Vagina (tissue), 2 donors: ENCODE measurements at regions not wholly inside any gene's neighbourhood (a gene's known extent, or its start where the extent isn't known, plus 50 kb on each side); places are given as distances from the start of the nearest gene placed in this dataset.

Experiments
- DNase-seq, 2 donors: peaks; one replicate each; pipeline ENCODE4 v3.0.0-alpha.2; 2017; ENCODE audit errors: extremely low spot score in 2 of 2
- H3K27ac ChIP-seq: fragments of 200-600 bp; sonication (generic); one replicate; pipeline ENCODE4 v1.5.1; 2019
- H3K27me3 ChIP-seq: fragments of 200-600 bp; sonication (generic); one replicate; pipeline ENCODE4 v1.5.1; 2019
- H3K36me3 ChIP-seq, 2 donors: fragments of 200-600 bp; sonication (generic); one replicate each; pipeline ENCODE4 v1.5.1; 2017 to 2019
- H3K4me1 ChIP-seq: fragments of 200-600 bp; sonication (generic); one replicate; pipeline ENCODE4 v1.5.1; 2019
- H3K4me3 ChIP-seq, 2 donors: fragments of 200-600 bp; sonication (generic); 1 replicate in 1 of 2; 2 replicates in 1 of 2; pipeline ENCODE4 v1.5.1; 2016 to 2019
- H3K9me3 ChIP-seq: fragments of 200-600 bp; sonication (generic); one replicate; pipeline ENCODE4 v1.5.1; 2019
- CTCF ChIP-seq, 3 experiments: fragments of 450-650 bp in 2 of 3; fragments of 200-600 bp in 1 of 3; sonication (generic) in 1 of 3; IDR thresholded peaks; one replicate each; pipeline ENCODE4 v1.5.1; 2017 to 2019; ENCODE audit warnings: antibody characterized with exemption in 3 of 3, mild to moderate bottlenecking in 2 of 3, moderate library complexity in 2 of 3
- POLR2A ChIP-seq, 2 donors: fragments of 450-650 bp; IDR thresholded peaks; one replicate each; pipeline ENCODE4 v1.6.1; 2017; ENCODE audit warnings: antibody characterized with exemption in 2 of 2, mild to moderate bottlenecking in 2 of 2, moderate library complexity in 2 of 2
- POLR2AphosphoS5 ChIP-seq, 2 donors: sonication (generic); formaldehyde crosslinking; IDR thresholded peaks; one replicate each; pipeline ENCODE4 v1.9.0; 2017; ENCODE audit warnings: antibody characterized with exemption in 2 of 2, mild to moderate bottlenecking in 2 of 2, low read depth in 1 of 2; ENCODE audit not compliant: insufficient read depth in 1 of 2
- intact Hi-C: fragments of 100-400 bp; cut with DNase I; formaldehyde crosslinking; loops from one replicate; pipeline ENCODE4 v1.15.1; 2023

- H3K27ac ChIP-seq, result no peak overlapping the region
- H3K36me3 ChIP-seq, result no peaks in the 10 kb centered on the region
- no peaks in the 10 kb centered on the region for H3K27me3 ChIP-seq
- H3K4me3 ChIP-seq, result no peak overlapping the region
- no peaks in the 10 kb centered on the region for H3K4me1 ChIP-seq
- no peaks in the 10 kb centered on the region for H3K9me3 ChIP-seq
- TF ChIP-seq POLR2A (IDR thresholded peaks at IDR 0.05), result no peak
- TF ChIP-seq CTCF (IDR thresholded peaks at IDR 0.05), result no peak
- no peak for TF ChIP-seq POLR2AphosphoS5 (IDR thresholded peaks at IDR 0.05; ENCODE audit: insufficient read depth in 1 of 2, low read depth in 1 of 2)
- DNase-seq, result no peak
- intact Hi-C loops, result no loop called here
These were observed 126.7 kb upstream of the CSF3R start for GRCh38 chr1:36609241-36610027.

GRCh38 chr1:36608272-36608671 is 125.6 kb upstream of the CSF3R start:
- no peaks in the 10 kb centered on the region for H3K36me3 ChIP-seq

GRCh38 chr1:36607263-36607651 is 124.5 kb upstream of the CSF3R start:
- H3K4me1 ChIP-seq, result no peaks in the 10 kb centered on the region
- DNase-seq, result no peak
- H3K27me3 ChIP-seq, result no peaks in the 10 kb centered on the region
- no peak overlapping the region for H3K4me3 ChIP-seq
- intact Hi-C loops, result no loop called here
- no peak overlapping the region for H3K27ac ChIP-seq
- no peaks in the 10 kb centered on the region for H3K36me3 ChIP-seq
- TF ChIP-seq POLR2A (IDR thresholded peaks at IDR 0.05), result no peak
- TF ChIP-seq CTCF (IDR thresholded peaks at IDR 0.05), result no peak
- no peak for TF ChIP-seq POLR2AphosphoS5 (IDR thresholded peaks at IDR 0.05; ENCODE audit: insufficient read depth in 1 of 2, low read depth in 1 of 2)
- H3K9me3 ChIP-seq, result no peaks in the 10 kb centered on the region

More at GRCh38 chr1:36608272-36608671, 125.6 kb upstream of the CSF3R start:
- Histone ChIP-seq H3K9me3 (no peaks in the 10 kb centered on the region), H3K4me1 (no peaks in the 10 kb centered on the region), H3K27me3 (no peaks in the 10 kb centered on the region), H3K27ac (no peak overlapping the region), H3K4me3 (no peak overlapping the region)
- DNase-seq, result no peak
- intact Hi-C loops, result no loop called here
- TF ChIP-seq CTCF (IDR thresholded peaks at IDR 0.05), result no peak
- no peak for TF ChIP-seq POLR2AphosphoS5 (IDR thresholded peaks at IDR 0.05; ENCODE audit: insufficient read depth in 1 of 2, low read depth in 1 of 2)
- TF ChIP-seq POLR2A (IDR thresholded peaks at IDR 0.05), result no peak

GRCh38 chr1:36606641-36607262 is 124.0 kb upstream of the CSF3R start:
- intact Hi-C loops, result no loop called here
- no peak overlapping the region for H3K4me3 ChIP-seq
- H3K36me3 ChIP-seq, result no peaks in the 10 kb centered on the region
- no peak for DNase-seq
- H3K4me1 ChIP-seq, result no peaks in the 10 kb centered on the region
- no peak overlapping the region for H3K27ac ChIP-seq
- H3K27me3 ChIP-seq, result no peaks in the 10 kb centered on the region
- TF ChIP-seq POLR2A (IDR thresholded peaks at IDR 0.05) (no peak), POLR2AphosphoS5 (IDR thresholded peaks at IDR 0.05; ENCODE audit: insufficient read depth in 1 of 2, low read depth in 1 of 2) (no peak), CTCF (IDR thresholded peaks at IDR 0.05) (no peak)
- no peaks in the 10 kb centered on the region for H3K9me3 ChIP-seq
